Right lobe of liver (tissue), 4 donors: ENCODE measurements at regions not wholly inside any gene's neighbourhood (a gene's known extent, or its start where the extent isn't known, plus 50 kb on each side); places are given as distances from the start of the nearest gene placed in this dataset.

ENCODE experiments used
- POLR2A ChIP-seq: fragments of 450-650 bp; IDR thresholded peaks from one replicate; pipeline ENCODE4 v1.6.1; 2017; ENCODE audit warnings: antibody characterized with exemption, mild to moderate bottlenecking
- TF ChIP-seq, protein P1 (sequence below), 4 donors: fragments of 200-600 bp in 3 of 4; fragments of 450-650 bp in 1 of 4; IDR thresholded peaks; one replicate each; pipeline versions ENCODE4 v1.5.1 to v1.8.0; 2016 to 2022; ENCODE audit warnings: antibody characterized with exemption in 4 of 4, mild to moderate bottlenecking in 2 of 4
- donor health status: DM: no; HTN: no; CAD: no.
- donor health status: DM: no; HTN: no; CAD: no.
- donor health status: DM: no; HTN: yes; CAD: no.

DNA sequence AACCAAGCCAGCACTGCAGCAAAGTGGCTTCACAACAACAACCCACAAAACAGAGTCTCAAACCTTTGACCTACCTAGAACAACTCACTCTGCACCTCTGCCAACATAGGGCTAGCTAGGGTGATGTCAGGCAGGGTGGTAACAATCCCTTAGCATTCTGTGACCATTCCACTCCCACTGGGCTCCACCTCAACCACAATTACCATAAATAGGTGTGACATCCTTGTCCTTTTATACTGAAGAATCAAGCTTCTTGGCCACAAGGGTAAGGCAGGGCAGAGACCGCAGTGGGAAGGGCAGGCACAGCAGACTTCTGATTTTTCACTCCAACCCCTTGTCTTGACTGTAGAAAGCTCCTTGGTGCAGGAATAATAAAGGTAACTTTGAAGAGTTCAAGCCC, 795.4 kb upstream of the DIAPH2 start:
- TF ChIP-seq, protein P1, sequence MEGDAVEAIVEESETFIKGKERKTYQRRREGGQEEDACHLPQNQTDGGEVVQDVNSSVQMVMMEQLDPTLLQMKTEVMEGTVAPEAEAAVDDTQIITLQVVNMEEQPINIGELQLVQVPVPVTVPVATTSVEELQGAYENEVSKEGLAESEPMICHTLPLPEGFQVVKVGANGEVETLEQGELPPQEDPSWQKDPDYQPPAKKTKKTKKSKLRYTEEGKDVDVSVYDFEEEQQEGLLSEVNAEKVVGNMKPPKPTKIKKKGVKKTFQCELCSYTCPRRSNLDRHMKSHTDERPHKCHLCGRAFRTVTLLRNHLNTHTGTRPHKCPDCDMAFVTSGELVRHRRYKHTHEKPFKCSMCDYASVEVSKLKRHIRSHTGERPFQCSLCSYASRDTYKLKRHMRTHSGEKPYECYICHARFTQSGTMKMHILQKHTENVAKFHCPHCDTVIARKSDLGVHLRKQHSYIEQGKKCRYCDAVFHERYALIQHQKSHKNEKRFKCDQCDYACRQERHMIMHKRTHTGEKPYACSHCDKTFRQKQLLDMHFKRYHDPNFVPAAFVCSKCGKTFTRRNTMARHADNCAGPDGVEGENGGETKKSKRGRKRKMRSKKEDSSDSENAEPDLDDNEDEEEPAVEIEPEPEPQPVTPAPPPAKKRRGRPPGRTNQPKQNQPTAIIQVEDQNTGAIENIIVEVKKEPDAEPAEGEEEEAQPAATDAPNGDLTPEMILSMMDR (IDR thresholded peaks at IDR 0.05) = no peak
- TF ChIP-seq POLR2A = no peak
